ENCODE measurements at regions not wholly inside any gene's neighbourhood (a gene's known extent, or its start where the extent isn't known, plus 50 kb on each side); places are given as distances from the start of the nearest gene placed in this dataset.

GRCh38 chr6:140604786-140605185, 1230.3 kb upstream of the CITED2 start:
- DNase-seq, result no peak

DNA sequence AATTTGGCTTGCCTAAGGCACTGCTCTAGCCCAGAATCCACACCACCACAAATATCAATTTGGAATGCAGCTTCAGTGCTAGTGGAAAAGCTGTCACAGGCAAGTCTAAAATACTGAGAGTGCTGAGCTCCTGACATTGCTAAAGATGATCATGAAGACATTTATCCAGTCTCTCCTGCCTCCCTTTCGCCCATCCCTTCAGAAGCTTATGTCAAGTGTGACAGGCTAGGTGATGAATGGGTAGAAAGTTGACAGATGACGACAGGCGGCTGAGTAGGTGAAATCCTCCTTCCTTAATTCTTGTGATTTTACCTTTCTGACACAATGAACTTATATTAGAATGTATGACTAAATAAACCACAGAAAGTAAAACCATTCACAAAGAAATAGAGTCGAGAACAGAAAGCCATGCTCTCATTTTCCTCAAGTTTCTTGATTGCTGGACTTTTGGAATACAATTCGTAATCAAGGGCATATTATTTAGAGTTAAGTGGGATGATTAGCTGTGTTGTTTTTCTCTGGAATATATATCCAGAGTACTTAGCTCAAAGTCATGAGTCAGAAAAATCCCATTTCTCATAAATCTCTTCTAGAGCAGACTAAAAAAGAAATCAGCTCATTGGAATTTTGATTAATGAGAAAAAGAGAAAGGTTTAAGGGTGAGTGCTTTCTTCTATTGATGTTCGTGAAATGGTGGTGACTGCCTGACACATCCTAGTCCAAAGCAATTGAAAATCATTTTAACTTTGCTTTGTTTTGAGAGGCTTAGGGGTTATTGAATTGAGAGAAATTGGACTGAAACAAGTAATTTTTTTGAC, 1228.2 kb upstream of the CITED2 start:
- DNase-seq, result no peak

DNA sequence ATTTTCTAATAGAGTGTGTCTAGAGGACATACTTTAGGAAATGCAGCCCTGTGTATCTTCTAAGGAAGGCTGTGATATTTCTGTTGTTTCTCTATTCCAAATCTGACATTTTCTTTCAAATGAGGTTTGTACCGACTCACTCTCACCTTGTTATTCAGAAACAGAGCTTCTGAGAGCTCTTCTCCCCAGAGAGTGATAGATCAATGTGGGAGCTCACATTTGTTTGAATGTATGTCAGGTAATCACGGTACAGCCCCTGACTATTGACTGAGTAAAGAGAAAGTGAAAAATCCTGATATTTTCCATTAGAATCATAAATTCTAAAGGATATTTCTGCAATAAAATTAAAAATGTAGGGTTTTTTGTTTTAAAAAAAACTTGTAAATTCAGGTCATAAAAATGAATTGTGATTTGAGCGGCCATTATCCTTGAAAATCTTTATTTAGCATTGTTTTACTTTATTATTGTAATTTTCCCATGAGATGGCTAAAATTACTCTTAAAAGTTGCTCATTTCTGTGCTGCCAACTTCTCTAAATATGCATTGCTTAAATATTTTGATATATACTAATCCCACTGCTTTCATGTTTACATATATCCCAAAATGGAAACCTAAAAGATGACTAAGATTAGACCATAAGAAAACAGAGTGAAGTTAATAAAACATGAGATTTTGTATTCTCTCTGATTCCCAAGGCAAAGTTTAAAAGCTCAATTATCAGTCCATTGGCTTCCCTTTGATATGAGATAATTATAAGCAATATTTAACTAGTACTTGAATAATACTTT, 1226.8 kb upstream of the CITED2 start:
- DNase-seq, result no peak

DNA sequence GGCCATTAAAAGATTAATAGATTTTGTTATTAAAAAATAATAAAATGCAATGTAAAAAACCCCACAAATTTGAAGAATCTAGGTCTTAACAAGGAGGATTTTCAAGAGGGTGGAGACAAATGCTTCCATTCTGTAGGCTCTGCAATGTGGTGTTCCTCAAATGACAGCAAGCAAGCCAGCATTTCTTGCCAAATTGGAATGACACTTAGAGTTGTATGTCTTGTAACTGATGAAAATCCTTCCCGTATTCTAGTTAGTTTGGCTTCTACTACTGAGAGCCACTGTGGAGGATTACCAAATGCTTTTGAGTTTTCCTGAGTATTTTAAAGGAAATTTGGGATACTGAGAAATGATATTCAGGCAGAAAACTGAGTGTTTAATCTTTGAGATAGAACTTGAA, 1225.5 kb upstream of the CITED2 start:
- no peak for DNase-seq

DNA sequence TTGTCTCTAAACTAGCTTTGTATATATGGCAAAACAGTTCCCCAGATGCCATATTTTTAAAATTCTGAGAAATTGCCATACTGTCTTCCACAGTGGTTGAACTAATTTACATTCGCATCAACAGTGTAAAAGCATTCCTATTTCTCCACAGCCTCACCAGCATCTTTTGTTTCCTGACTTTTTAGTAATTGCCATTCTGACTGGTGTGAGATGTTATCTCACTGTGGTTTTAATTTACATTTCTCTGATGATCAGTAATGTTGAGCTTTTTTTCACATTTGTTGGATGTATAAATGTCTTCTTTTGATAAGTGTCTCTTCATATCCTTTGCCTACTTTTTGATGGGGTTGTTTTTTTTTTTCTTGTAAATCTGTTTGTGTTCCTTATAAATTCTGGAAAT, 1222.7 kb upstream of the CITED2 start:
- DNase-seq, result no peak

DNA sequence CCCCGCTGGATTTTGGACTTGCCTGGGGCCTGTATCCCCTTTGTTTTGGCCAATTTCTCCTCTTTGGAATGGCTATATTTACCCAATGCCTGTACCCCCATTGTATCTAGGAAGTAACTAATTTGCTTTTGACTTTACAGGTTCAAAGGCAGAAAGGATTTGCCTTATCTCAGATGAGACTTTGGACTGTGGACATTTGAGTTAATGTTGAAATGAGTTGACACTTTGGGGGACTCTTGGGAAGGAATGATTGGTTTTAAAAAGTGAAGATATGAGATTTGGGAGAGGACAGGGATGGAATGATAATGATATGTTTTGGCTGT, 1220.3 kb upstream of the CITED2 start:
- no peak for DNase-seq

GRCh38 chr6:140592877-140593276, 1218.4 kb upstream of the CITED2 start:
- DNase-seq, result no peak

DNA sequence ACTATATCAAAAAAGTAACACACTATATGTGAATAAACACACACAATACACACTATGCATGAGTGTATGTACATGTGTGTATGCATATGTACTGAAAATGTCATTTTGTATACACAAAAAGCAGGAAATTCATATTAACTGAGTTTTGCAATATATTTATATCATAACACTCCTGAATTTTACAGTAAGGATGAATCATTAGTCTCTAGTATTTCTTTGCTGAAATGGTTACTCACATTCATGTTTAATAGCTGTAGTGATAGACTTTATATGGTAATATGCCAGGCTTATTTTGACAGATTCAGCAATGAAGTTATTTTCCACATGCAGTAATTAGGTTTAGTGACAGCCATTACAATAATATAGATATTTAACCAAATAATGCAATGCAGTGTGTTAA, 1216.2 kb upstream of the CITED2 start:
- no peak for DNase-seq

DNA sequence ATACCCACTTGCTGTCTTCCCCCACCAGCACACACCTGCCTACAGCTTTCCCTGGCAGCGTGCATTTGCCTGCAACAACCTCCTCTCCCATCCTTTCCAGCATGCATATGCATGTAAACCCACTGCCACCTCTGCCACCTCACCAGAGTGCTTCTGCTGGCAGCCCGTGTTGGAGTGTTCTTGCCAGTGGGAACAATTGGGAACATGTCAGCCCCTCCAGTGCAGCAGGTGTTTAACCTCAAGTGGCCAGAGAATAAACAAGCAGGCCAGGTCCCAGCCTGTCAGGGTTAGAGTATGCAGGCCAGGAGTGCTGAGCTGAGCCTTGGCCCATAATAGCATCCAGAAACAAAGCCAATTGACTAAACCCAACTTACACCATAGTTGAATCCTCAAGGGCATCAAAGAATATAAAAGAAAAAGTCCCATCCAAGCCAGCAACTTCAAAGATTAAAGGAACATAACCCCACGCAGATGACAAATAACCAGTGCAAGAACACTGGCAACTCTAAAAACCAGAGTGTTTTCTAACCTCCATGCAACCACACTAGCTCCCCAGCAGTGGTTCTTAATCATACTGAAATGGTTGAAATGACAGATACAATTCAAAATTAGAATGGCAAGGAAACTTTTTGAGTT, 1212.1 kb upstream of the CITED2 start:
- peak; percentile 7 for DNase-seq

DNA sequence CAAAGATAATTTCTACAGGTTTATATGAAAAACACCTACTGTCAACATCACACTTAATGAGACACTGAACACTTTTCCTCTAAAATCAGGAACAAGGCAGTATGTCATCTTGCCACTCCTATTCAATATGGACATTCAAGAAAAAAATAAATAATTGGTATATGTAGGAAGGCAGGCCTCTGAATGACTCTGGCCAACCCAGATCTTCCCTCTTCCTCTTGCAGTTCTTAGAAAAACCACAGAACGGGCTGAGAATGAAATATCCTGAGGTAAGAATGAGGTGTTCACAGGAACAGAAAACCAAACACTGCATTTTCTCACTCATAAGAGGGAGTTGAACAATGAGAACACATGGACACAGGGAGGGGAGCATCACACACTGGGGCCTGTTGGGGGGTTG, 1207.2 kb upstream of the CITED2 start:
- no peak for DNase-seq

DNA sequence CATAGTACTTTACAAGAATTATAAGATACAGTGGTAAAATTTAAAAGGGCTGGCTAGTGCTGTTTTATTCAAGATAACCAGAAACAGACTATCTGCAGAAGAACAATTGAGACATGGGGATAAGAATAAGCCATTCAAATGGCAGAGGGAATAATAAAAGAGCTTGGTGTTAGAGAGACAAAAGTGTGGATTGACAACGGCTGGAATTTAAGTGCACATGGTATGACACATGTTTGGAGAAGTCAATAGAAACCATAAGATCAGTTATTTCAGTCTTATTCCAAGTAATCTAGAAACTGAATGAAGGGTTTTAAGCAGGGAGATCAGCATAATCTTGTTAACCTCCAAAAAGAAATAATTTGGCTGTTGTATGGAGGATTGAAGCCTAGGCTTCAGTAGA, 1205.5 kb upstream of the CITED2 start:
- no peak for DNase-seq

DNA sequence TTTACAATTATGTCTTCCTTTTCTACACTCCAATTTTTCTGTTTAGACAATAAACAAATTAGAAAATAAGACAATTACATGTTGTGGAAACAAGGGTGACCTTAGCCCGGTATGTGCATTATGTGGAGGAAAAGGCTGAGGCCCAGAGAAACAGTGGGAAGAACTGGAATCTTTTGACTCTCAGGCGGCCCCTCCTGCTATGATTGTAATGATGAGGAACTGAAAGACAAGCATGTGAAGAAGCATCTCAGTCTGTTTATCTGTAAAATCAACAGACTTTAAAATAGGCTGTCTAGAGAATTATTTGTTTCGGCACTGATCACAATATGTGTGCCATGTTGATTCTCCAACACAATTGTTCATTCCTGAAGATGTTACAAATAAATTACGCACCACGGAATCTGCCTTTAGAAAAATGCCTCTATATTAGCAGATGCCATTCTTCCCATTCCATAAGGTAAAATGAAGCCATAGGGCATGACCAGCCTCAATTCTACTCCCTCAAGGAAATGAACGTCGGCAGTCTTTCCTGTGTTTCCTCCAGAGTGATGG, 1201.6 kb upstream of the CITED2 start:
- DNase-seq, result no peak

- DNase-seq, result no peak
Observed at GRCh38 chr6:140572867-140573266, 1198.4 kb upstream of the CITED2 start.

- no peak for DNase-seq
Observed at GRCh38 chr6:140572129-140572528, 1197.7 kb upstream of the CITED2 start.

GRCh38 chr6:140571145-140571544, 1196.7 kb upstream of the CITED2 start:
- no peak for DNase-seq

GRCh38 chr6:140567466-140567865, 1193.0 kb upstream of the CITED2 start:
- DNase-seq, result no peak

DNA sequence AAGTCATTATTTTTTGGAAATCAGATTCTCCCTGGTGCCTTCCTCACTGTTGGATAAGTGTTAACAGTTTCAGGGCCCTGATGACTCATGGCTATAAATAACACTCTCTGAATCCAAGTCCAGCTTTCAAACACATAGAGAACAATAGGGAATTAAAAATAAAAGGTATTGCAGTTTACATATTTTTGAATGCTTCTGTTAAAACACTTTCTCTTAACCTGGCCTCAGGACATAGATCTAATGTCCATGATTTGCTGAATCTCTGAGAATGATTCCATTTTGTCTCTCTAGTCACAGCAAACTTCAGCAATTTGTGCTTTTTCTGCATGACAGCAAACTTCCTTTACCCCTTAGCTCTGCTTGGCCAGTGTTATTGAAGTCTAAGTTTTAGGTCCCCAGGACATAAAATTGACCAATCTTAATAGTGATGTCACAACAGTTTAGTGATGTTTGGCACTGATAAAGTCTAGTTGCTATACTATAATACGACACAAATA, 1192.4 kb upstream of the CITED2 start:
- DNase-seq, result no peak

DNA sequence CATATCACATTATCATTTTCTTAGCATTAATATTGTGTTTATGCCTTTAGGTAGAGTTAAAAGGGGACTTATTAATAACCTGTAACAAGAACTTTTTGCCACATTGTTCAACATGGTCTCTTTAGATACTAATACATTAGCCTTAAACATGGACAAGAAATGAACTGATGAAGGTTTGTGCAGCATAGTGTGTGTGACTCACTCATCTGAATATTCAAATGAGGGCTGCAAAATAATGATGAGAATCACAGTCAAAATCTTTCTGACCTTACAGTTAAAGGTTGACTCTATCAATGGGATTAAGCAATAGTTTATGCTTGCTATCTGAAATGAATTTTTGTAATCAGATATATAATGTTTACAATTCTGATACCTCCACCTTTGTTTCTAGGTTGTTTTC, 1189.3 kb upstream of the CITED2 start:
- DNase-seq, result no peak

DNA sequence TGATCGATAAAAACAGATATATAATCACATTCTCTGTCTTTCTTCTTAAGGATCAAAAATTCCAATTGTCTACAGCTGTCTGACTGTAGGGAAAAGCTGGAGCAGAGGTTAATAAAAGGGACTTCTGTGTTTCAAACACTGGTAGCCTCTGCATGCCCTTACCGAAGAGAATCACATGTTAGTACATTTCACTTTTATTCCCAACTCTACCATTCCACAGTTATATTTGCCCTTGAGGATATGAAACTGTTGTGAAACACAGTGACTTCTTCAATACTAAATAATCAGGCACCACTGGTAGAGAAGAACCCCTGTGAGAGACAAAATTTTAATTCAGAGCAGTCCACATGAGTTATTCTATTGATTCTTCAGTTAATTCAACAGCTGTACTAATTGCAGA, 1187.3 kb upstream of the CITED2 start:
- no peak for DNase-seq

DNA sequence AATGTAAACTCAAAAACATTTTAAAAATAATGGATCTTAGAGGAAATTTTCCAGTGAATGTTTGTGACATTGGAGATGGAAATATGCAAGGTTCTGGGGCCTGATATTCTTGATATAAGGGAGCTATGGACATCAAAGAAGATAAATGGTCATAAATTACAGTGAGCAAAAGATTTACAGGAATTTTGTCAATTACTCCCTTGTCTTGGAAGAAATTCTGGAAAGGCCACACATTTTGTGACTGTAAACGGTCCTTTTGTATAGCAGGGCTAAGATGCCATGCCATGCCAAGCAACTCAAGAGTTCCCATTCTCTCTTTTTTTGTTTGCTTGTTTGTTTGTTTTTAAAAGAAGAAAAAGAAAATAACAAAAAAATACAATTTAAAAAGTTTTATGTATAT, 1186.2 kb upstream of the CITED2 start:
- no peak for DNase-seq

DNA sequence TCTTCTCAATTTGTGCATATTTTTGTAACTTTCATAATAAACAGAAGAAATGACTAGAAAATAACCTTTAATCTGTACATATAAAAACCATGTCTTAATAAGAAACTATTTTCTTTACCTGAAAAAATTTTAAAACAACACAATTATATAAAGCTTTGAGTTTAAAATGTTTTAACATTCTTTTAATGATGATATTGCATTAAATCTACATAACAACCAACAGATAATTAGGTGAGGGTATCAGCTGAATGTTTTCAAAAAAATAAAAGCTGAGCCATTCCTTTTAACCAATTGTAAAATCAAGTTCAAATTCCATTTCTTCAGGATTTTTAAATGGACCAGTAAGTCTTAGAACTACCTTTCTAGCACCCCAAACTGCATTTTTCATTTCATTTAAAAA, 1185.0 kb upstream of the CITED2 start:
- no peak for DNase-seq

GRCh38 chr6:140554421-140554820, 1180.0 kb upstream of the CITED2 start:
- DNase-seq, result no peak

DNA sequence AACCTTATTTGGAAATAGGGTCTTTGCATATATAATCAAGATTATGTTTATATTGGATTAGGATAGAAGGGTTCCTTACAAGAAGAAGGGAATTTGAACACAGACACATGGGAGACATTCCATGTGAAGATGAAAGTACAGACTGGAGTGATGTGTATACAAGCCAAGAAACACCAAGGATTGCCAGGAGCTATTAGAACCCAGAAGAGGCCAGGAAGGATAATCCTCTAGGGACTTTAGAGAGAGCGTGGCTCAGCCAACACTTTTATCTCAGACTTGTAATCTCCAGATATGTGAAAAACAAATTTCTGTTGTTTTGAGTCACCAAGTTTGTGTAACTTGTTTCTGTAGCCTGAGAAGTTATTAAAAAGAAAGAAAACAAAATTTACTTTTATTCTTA, 1173.9 kb upstream of the CITED2 start:
- no peak for DNase-seq

- DNase-seq, result no peak
Observed at GRCh38 chr6:140546640-140547039, 1172.2 kb upstream of the CITED2 start.

Data from stimulated activated CD4-positive, alpha-beta T cell treated with anti-CD3 and anti-CD28 coated beads, Interleukin-15, amount 100 ng/mL, for 24 hours (primary cell).